H9 (cell line): ENCODE measurements at regions not wholly inside any gene's neighbourhood (a gene's known extent, or its start where the extent isn't known, plus 50 kb on each side); places are given as distances from the start of the nearest gene placed in this dataset.

Experiments used
- DNase-seq: peaks from one replicate; pipeline ENCODE4 v3.0.0-alpha.2; 2017
- H2AFZ ChIP-seq: one replicate; pipeline ENCODE4 v1.6.1; 2013; ENCODE audit warnings: mild to moderate bottlenecking, low read length, control low read depth, moderate library complexity
- H2AK5ac ChIP-seq: 2 replicates; pipeline ENCODE4 v1.6.1; 2013; ENCODE audit warnings: low read length, control low read depth, mixed read lengths; ENCODE audit not compliant: insufficient read length
- H2BK120ac ChIP-seq: one replicate; pipeline ENCODE4 v1.6.1; 2013; ENCODE audit warnings: low read depth, mild to moderate bottlenecking, low read length, control low read depth, inconsistent platforms; ENCODE audit not compliant: poor library complexity, severe bottlenecking
- H2BK12ac ChIP-seq: 2 replicates; pipeline ENCODE4 v1.6.1; 2013; ENCODE audit warnings: low read length, control low read depth, mixed read lengths, low read depth; ENCODE audit not compliant: insufficient read length
- H2BK15ac ChIP-seq: 2 replicates; pipeline ENCODE4 v1.6.1; 2013; ENCODE audit warnings: low read depth, low read length, control low read depth
- H2BK20ac ChIP-seq: one replicate; pipeline ENCODE4 v1.6.1; 2013; ENCODE audit warnings: low read depth, mild to moderate bottlenecking, low read length, control low read depth, inconsistent platforms; ENCODE audit not compliant: poor library complexity, severe bottlenecking
- H2BK5ac ChIP-seq: 2 replicates; pipeline ENCODE4 v1.6.1; 2013; ENCODE audit warnings: low read length, control low read depth, mixed read lengths; ENCODE audit not compliant: insufficient read length
- H3K14ac ChIP-seq: 2 replicates; pipeline ENCODE4 v1.6.1; 2013; ENCODE audit warnings: low read length, control low read depth; ENCODE audit not compliant: insufficient read depth
- H3K18ac ChIP-seq: 2 replicates; pipeline ENCODE4 v1.6.1; 2013; ENCODE audit warnings: low read depth, mild to moderate bottlenecking, mixed read lengths, low read length, control low read depth; ENCODE audit not compliant: insufficient read length
- H3K23ac ChIP-seq: 2 replicates; pipeline ENCODE4 v1.6.1; 2013; ENCODE audit warnings: low read length, control low read depth, mixed read lengths, low read depth; ENCODE audit not compliant: insufficient read length
- H3K23me2 ChIP-seq: 2 replicates; pipeline ENCODE4 v1.6.1; 2013; ENCODE audit warnings: low read depth, mild to moderate bottlenecking, mixed read lengths, low read length, control low read depth; ENCODE audit not compliant: insufficient read length, poor library complexity, severe bottlenecking
- H3K27ac ChIP-seq: 2 replicates; pipeline ENCODE4 v1.5.1; 2013; ENCODE audit warnings: low read length, control low read depth, mixed read lengths, low read depth; ENCODE audit not compliant: insufficient read length
- H3K27me3 ChIP-seq: 2 replicates; pipeline ENCODE4 v1.6.1; 2013; ENCODE audit warnings: low read length, control low read depth, inconsistent platforms; ENCODE audit not compliant: insufficient read depth
- H3K4ac ChIP-seq: 2 replicates; pipeline ENCODE4 v1.6.1; 2013; ENCODE audit warnings: low read depth, mild to moderate bottlenecking, control low read depth, inconsistent platforms, low read length, moderate library complexity
- H3K4me1 ChIP-seq: 2 replicates; pipeline ENCODE4 v1.6.1; 2013; ENCODE audit warnings: low read length, control low read depth, inconsistent platforms; ENCODE audit not compliant: insufficient read depth
- H3K4me2 ChIP-seq: 2 replicates; pipeline ENCODE4 v1.6.1; 2013; ENCODE audit warnings: low read length, control low read depth, mixed read lengths; ENCODE audit not compliant: insufficient read length, insufficient read depth
- H3K56ac ChIP-seq: 2 replicates; pipeline ENCODE4 v1.6.1; 2013; ENCODE audit warnings: low read depth, mild to moderate bottlenecking, mixed read lengths, low read length, control low read depth; ENCODE audit not compliant: insufficient read length
- H3K79me1 ChIP-seq: 2 replicates; pipeline ENCODE4 v1.6.1; 2013; ENCODE audit warnings: low read depth, mild to moderate bottlenecking, moderate library complexity, low read length, control low read depth, inconsistent platforms; ENCODE audit not compliant: insufficient read depth, poor library complexity, severe bottlenecking
- H3K79me2 ChIP-seq: 2 replicates; pipeline ENCODE4 v1.6.1; 2013; ENCODE audit warnings: low read length, control low read depth, inconsistent platforms; ENCODE audit not compliant: insufficient read depth
- H3K9ac ChIP-seq: 2 replicates; pipeline ENCODE4 v1.6.1; 2013; ENCODE audit warnings: low read length, control low read depth, mixed read lengths; ENCODE audit not compliant: insufficient read length; ENCODE audit errors: extremely low read depth
- H3K9me3 ChIP-seq: one replicate; pipeline ENCODE4 v1.6.1; 2013; ENCODE audit warnings: low read depth, low read length, inconsistent platforms; ENCODE audit not compliant: control insufficient read depth
- H3T11ph ChIP-seq: one replicate; pipeline ENCODE4 v1.6.1; 2013; ENCODE audit warnings: mild to moderate bottlenecking, low read length, control low read depth, inconsistent platforms
- H4K20me1 ChIP-seq: one replicate; pipeline ENCODE4 v1.6.1; 2013; ENCODE audit not compliant: control insufficient read depth, insufficient read length, insufficient read depth
- H4K5ac ChIP-seq: 2 replicates; pipeline ENCODE4 v1.6.1; 2013; ENCODE audit warnings: low read depth, mild to moderate bottlenecking, mixed read lengths, low read length, control low read depth; ENCODE audit not compliant: insufficient read length
- H4K8ac ChIP-seq: replicated peaks from 2 replicates; pipeline ENCODE4 v1.6.1; 2013; ENCODE audit warnings: low read length, control low read depth, mixed read lengths, low read depth; ENCODE audit not compliant: insufficient read length
- H4K91ac ChIP-seq: 2 replicates; pipeline ENCODE4 v1.6.1; 2013; ENCODE audit warnings: low read depth, mild to moderate bottlenecking, moderate library complexity, mixed read lengths, low read length, control low read depth; ENCODE audit not compliant: insufficient read length
- H3K27ac Mint-ChIP-seq, 3 experiments: 2 replicates in 2 of 3; 3 replicates in 1 of 3; pipeline ENCODE4 v1.8.0; 2020 to 2021; ENCODE audit warnings: mixed read lengths in 3 of 3, mild to moderate bottlenecking in 1 of 3, moderate library complexity in 1 of 3
- H3K27me3 Mint-ChIP-seq: 2 replicates; pipeline ENCODE4 v1.8.0; 2021; ENCODE audit warnings: low read depth, mild to moderate bottlenecking, moderate library complexity, mixed read lengths
- H3K36me3 Mint-ChIP-seq, 3 experiments: 2 replicates in 2 of 3; 3 replicates in 1 of 3; pipeline ENCODE4 v1.8.0; 2020 to 2021; ENCODE audit warnings: low read depth in 3 of 3, mixed read lengths in 3 of 3; ENCODE audit not compliant: insufficient read depth in 1 of 3
- H3K4me1 Mint-ChIP-seq, 2 experiments: 2 replicates each; pipeline ENCODE4 v1.8.0; 2020; ENCODE audit warnings: mixed read lengths in 2 of 2
- H3K4me3 Mint-ChIP-seq, 2 experiments: 2 replicates in 1 of 2; 3 replicates in 1 of 2; pipeline ENCODE4 v1.8.0; 2020 to 2021; ENCODE audit warnings: mild to moderate bottlenecking in 2 of 2, mixed read lengths in 2 of 2, moderate library complexity in 1 of 2
- H3K9me3 Mint-ChIP-seq, 2 experiments: 2 replicates in 1 of 2; 3 replicates in 1 of 2; pipeline ENCODE4 v1.8.0; 2020; ENCODE audit warnings: mild to moderate bottlenecking in 2 of 2, mixed read lengths in 2 of 2, moderate library complexity in 1 of 2
- TF ChIP-seq, protein P1 (sequence below): fragments of 200-600 bp; sonication (generic); conservative IDR thresholded peaks from 3 replicates; pipeline ENCODE4 v1.8.0; 2021; ENCODE audit warnings: antibody characterized with exemption, mild to moderate bottlenecking

DNA sequence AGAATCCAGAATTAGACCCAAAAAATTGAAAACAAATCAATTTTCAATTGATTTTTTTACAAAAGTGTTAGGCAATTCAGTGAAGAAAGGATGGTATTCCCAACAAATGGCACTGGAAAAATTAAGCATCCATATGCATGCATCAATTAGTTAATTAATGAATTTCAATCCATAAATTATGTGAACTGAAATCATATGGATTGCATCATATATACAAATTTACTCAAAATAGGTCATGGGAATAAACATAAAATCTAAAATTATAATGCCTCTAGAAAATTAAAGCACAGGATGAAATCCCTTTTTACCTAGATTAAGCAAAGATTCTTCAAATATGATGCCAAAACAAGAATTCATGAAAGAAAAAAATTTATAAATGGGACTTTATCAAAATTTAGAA lies 213.9 kb upstream of the KLHL29 start:
- Histone ChIP-seq H3T11ph (no peak overlapping the region), H2BK120ac (no peak overlapping the region), H3K9me3 (no peaks in the 10 kb centered on the region), H4K8ac (no peak overlapping the region), H3K23ac (no peak overlapping the region), H4K5ac (no peak overlapping the region), H3K27ac (no peak overlapping the region), H3K14ac (no peak overlapping the region), H3K79me1 (no peaks in the 10 kb centered on the region), H2BK5ac (no peak overlapping the region), H4K91ac (no peak overlapping the region), H3K79me2 (no peaks in the 10 kb centered on the region), H3K27me3 (no peaks in the 10 kb centered on the region), H4K20me1 (no peaks in the 10 kb centered on the region), H2BK12ac (no peak overlapping the region), H2BK20ac (no peak overlapping the region), H3K4ac (no peak overlapping the region), H2AK5ac (no peak overlapping the region), H2AFZ (no peak overlapping the region), H3K4me2 (no peak overlapping the region), H3K56ac (no peak overlapping the region), H3K23me2 (no peaks in the 10 kb centered on the region), H3K18ac (no peak overlapping the region), H3K4me1 (no peaks in the 10 kb centered on the region), H2BK15ac (no peak overlapping the region), H3K9ac (no peak overlapping the region)
- no peaks in the 10 kb centered on the region for H3K4me1 Mint-ChIP-seq
- H3K9me3 Mint-ChIP-seq, result peaks cover 23 to 31% of the 10 kb centered on the region in 2 experiments
- peaks cover 0 to 10% (median 5%) of the 10 kb centered on the region in 3 experiments; a peak in 5 of 7 replicates for H3K36me3 Mint-ChIP-seq
- H3K4me3 Mint-ChIP-seq, result no peak overlapping the region
- H3K27ac Mint-ChIP-seq, result no peak overlapping the region
- no peak for DNase-seq
- TF ChIP-seq, protein P1, sequence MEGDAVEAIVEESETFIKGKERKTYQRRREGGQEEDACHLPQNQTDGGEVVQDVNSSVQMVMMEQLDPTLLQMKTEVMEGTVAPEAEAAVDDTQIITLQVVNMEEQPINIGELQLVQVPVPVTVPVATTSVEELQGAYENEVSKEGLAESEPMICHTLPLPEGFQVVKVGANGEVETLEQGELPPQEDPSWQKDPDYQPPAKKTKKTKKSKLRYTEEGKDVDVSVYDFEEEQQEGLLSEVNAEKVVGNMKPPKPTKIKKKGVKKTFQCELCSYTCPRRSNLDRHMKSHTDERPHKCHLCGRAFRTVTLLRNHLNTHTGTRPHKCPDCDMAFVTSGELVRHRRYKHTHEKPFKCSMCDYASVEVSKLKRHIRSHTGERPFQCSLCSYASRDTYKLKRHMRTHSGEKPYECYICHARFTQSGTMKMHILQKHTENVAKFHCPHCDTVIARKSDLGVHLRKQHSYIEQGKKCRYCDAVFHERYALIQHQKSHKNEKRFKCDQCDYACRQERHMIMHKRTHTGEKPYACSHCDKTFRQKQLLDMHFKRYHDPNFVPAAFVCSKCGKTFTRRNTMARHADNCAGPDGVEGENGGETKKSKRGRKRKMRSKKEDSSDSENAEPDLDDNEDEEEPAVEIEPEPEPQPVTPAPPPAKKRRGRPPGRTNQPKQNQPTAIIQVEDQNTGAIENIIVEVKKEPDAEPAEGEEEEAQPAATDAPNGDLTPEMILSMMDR, result no peak
- H3K27me3 Mint-ChIP-seq, result peaks cover 8% of the 10 kb centered on the region
